HCT116 (cell line): ENCODE measurements at regions not wholly inside any gene's neighbourhood (a gene's known extent, or its start where the extent isn't known, plus 50 kb on each side); places are given as distances from the start of the nearest gene placed in this dataset.

Experiments
- ATAC-seq: fragments of 200-7000 bp; cut with Tn5 transposase; 2 replicates; pipeline ENCODE4 v1.9.1; 2020; ENCODE audit warnings: mild to moderate bottlenecking, moderate library complexity
- BruUV-seq: library from RNA; stranded (reverse); fragments of 400-500 nt; replicated peaks from 2 replicates; lab custom pipeline; 2021; lab: Mats Ljungman, UMichigan
- CTCF ChIA-PET: fragments of 300-600 bp; sonication (Branson Sonifier 250); formaldehyde crosslinking; loops from one replicate; lab custom pipeline; 2021; ENCODE audit warnings: antibody characterized with exemption; lab: Charles Lee
- POLR2A ChIA-PET: fragments of 300-600, 350-600 bp; sonication (Branson Sonifier 250); formaldehyde crosslinking; loops from one replicate; lab custom pipeline; 2021; ENCODE audit warnings: antibody characterized with exemption; lab: Charles Lee
- RAD21 ChIA-PET, 2 experiments: fragments of 300-600 bp; sonication (Branson Sonifier 250); formaldehyde crosslinking; loops; one replicate each; lab custom pipeline; 2023; ENCODE audit warnings: low total read pairs in 2 of 2; ENCODE audit not compliant: uncharacterized antibody in 2 of 2, unreplicated experiment in 2 of 2, low non-redundant PET in 1 of 2; lab: Charles Lee
- DNase-seq: peaks from one replicate; pipeline ENCODE4 v3.0.0-alpha.2; 2010; ENCODE audit warnings: low read depth, low spot score
- H2AFZ ChIP-seq: fragments of 200-600 bp; shearing (Covaris generic), sonication (generic); 2 replicates; pipeline ENCODE4 v1.6.1; 2017; ENCODE audit warnings: low read depth, mixed run types, mixed read lengths, antibody characterized with exemption, low read length; ENCODE audit not compliant: poor library complexity, severe bottlenecking
- H3K27ac ChIP-seq: 2 replicates; pipeline ENCODE4 v1.5.1; 2012; ENCODE audit warnings: low read depth, low read length
- H3K27me3 ChIP-seq: fragments of 200-600 bp; sonication (generic); 2 replicates; pipeline ENCODE4 v1.6.1; 2016; ENCODE audit warnings: mixed run types, low read length, mixed read lengths; ENCODE audit not compliant: insufficient read depth
- H3K36me3 ChIP-seq, 2 experiments: fragments of 200-500 bp in 1 of 2; fragments of 200-600 bp in 1 of 2; sonication (Bioruptor generic) in 1 of 2; sonication (generic) in 1 of 2; 2 replicates each; pipeline versions ENCODE4 v1.5.1 to v1.6.1; 2014 to 2016; ENCODE audit warnings: low read length in 2 of 2, inconsistent platforms in 1 of 2, mixed read lengths in 1 of 2, mixed run types in 1 of 2; ENCODE audit not compliant: insufficient read depth in 2 of 2, control insufficient read depth in 1 of 2
- H3K4me1 ChIP-seq, 2 experiments: fragments of 200-600 bp in 1 of 2; sonication (generic) in 1 of 2; 2 replicates each; pipeline versions ENCODE4 v1.5.1 to v1.6.1; 2012 to 2017; ENCODE audit warnings: low read length in 2 of 2, inconsistent platforms in 1 of 2, mild to moderate bottlenecking in 1 of 2, mixed read lengths in 1 of 2, mixed run types in 1 of 2, moderate library complexity in 1 of 2; ENCODE audit not compliant: insufficient read depth in 2 of 2, control insufficient read depth in 1 of 2
- H3K4me2 ChIP-seq: fragments of 200-600 bp; sonication (generic); 2 replicates; pipeline ENCODE4 v1.6.1; 2017; ENCODE audit warnings: mixed run types, low read length, mixed read lengths
- H3K4me3 ChIP-seq, 2 experiments: fragments of 200-600 bp in 1 of 2; sonication (generic) in 1 of 2; replicated peaks in 1 of 2; 2 replicates each; pipeline ENCODE4 v1.5.1; 2011 to 2016; ENCODE audit warnings: low read length in 2 of 2, control low read depth in 1 of 2, low read depth in 1 of 2, mild to moderate bottlenecking in 1 of 2, mixed read lengths in 1 of 2, mixed run types in 1 of 2
- H3K79me2 ChIP-seq: fragments of 200-600 bp; sonication (generic); 2 replicates; pipeline ENCODE4 v1.6.1; 2017; ENCODE audit warnings: mild to moderate bottlenecking, mixed run types, low read length, moderate library complexity, mixed read lengths; ENCODE audit not compliant: insufficient read depth
- H3K9ac ChIP-seq: fragments of 200-600 bp; sonication (generic); 2 replicates; pipeline ENCODE4 v1.6.1; 2016; ENCODE audit warnings: low read length, mixed read lengths
- H3K9me2 ChIP-seq: fragments of 200-600 bp; sonication (generic), shearing (Covaris generic); 2 replicates; pipeline ENCODE4 v1.6.1; 2017; ENCODE audit warnings: mixed run types, mild to moderate bottlenecking, moderate library complexity; ENCODE audit not compliant: insufficient read depth
- H3K9me3 ChIP-seq, 2 experiments: fragments of 200-500 bp in 1 of 2; fragments of 200-600 bp in 1 of 2; sonication (Bioruptor generic) in 1 of 2; sonication (generic) in 1 of 2; 2 replicates each; pipeline ENCODE4 v1.6.1; 2014 to 2017; ENCODE audit warnings: low read length in 2 of 2, mixed read lengths in 2 of 2, inconsistent platforms in 1 of 2, low read depth in 1 of 2, mild to moderate bottlenecking in 1 of 2, mixed run types in 1 of 2, moderate library complexity in 1 of 2; ENCODE audit not compliant: control insufficient read depth in 1 of 2, insufficient read depth in 1 of 2
- H4K20me1 ChIP-seq: fragments of 200-600 bp; sonication (generic), shearing (Covaris generic); 2 replicates; pipeline ENCODE4 v1.6.1; 2017; ENCODE audit warnings: mixed run types, mild to moderate bottlenecking, moderate library complexity; ENCODE audit not compliant: insufficient read depth
- ELF1 ChIP-seq: IDR thresholded peaks from 2 replicates; pipeline ENCODE4 v1.6.1; 2012; ENCODE audit warnings: low read depth, borderline replicate concordance
- EZH2phosphoT487 ChIP-seq: fragments of 200-600 bp; IDR thresholded peaks from 2 replicates; pipeline ENCODE4 v1.6.1; 2018; ENCODE audit warnings: antibody characterized with exemption, borderline replicate concordance
- RAD21 ChIP-seq: IDR thresholded peaks from 2 replicates; pipeline ENCODE4 v1.6.1; 2012; ENCODE audit warnings: low read depth, mild to moderate bottlenecking
- SP1 ChIP-seq: IDR thresholded peaks from 2 replicates; pipeline ENCODE4 v1.6.1; 2012; ENCODE audit warnings: low read depth
- ZNF274 ChIP-seq: fragments of 200-500 bp; sonication (Bioruptor generic); IDR thresholded peaks from 2 replicates; pipeline ENCODE4 v1.6.1; 2014; ENCODE audit warnings: mild to moderate bottlenecking, low read depth, low read length, inconsistent platforms
- intact Hi-C: fragments of 100-400 bp; cut with micrococcal nuclease; formaldehyde crosslinking; loops from 2 replicates; pipeline ENCODE4 v1.10.0; 2022
- TF ChIP-seq, protein P1 (sequence below), 3 experiments: fragments of 200-600 bp in 1 of 3; sonication (generic) in 1 of 3; IDR thresholded peaks in 2 of 3; conservative IDR thresholded peaks in 1 of 3; 2 replicates each; pipeline ENCODE4 v1.5.1; 2012 to 2017; ENCODE audit warnings: low read depth in 2 of 3, low read length in 2 of 3, antibody characterized with exemption in 1 of 3, borderline replicate concordance in 1 of 3, control low read depth in 1 of 3, mild to moderate bottlenecking in 1 of 3, mixed read lengths in 1 of 3, mixed run types in 1 of 3, moderate library complexity in 1 of 3; ENCODE audit not compliant: insufficient read depth in 1 of 3
- TF ChIP-seq, protein P2 (sequence below): IDR thresholded peaks from 2 replicates; pipeline ENCODE4 v1.6.1; 2012; ENCODE audit warnings: low read depth

- TF ChIP-seq, protein P1, sequence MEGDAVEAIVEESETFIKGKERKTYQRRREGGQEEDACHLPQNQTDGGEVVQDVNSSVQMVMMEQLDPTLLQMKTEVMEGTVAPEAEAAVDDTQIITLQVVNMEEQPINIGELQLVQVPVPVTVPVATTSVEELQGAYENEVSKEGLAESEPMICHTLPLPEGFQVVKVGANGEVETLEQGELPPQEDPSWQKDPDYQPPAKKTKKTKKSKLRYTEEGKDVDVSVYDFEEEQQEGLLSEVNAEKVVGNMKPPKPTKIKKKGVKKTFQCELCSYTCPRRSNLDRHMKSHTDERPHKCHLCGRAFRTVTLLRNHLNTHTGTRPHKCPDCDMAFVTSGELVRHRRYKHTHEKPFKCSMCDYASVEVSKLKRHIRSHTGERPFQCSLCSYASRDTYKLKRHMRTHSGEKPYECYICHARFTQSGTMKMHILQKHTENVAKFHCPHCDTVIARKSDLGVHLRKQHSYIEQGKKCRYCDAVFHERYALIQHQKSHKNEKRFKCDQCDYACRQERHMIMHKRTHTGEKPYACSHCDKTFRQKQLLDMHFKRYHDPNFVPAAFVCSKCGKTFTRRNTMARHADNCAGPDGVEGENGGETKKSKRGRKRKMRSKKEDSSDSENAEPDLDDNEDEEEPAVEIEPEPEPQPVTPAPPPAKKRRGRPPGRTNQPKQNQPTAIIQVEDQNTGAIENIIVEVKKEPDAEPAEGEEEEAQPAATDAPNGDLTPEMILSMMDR (IDR thresholded peaks at IDR 0.05 in 2 of 3, conservative IDR thresholded peaks at IDR 0.05 in 1 of 3; ENCODE audit: borderline replicate concordance in 1 of 3, insufficient read depth in 1 of 3, low read depth in 2 of 3, low read length in 2 of 3), result no peak
- TF ChIP-seq, all 23 proteins: peak for 0
Observed at GRCh38 chr16:17988839-17989238, 347.7 kb downstream of the NPIPA8 start (continued).

- TF ChIP-seq EZH2phosphoT487 (no peak), ZNF274 (no peak), ELF1 (no peak), RAD21 (no peak), SP1 (no peak)
- TF ChIP-seq, protein P2, sequence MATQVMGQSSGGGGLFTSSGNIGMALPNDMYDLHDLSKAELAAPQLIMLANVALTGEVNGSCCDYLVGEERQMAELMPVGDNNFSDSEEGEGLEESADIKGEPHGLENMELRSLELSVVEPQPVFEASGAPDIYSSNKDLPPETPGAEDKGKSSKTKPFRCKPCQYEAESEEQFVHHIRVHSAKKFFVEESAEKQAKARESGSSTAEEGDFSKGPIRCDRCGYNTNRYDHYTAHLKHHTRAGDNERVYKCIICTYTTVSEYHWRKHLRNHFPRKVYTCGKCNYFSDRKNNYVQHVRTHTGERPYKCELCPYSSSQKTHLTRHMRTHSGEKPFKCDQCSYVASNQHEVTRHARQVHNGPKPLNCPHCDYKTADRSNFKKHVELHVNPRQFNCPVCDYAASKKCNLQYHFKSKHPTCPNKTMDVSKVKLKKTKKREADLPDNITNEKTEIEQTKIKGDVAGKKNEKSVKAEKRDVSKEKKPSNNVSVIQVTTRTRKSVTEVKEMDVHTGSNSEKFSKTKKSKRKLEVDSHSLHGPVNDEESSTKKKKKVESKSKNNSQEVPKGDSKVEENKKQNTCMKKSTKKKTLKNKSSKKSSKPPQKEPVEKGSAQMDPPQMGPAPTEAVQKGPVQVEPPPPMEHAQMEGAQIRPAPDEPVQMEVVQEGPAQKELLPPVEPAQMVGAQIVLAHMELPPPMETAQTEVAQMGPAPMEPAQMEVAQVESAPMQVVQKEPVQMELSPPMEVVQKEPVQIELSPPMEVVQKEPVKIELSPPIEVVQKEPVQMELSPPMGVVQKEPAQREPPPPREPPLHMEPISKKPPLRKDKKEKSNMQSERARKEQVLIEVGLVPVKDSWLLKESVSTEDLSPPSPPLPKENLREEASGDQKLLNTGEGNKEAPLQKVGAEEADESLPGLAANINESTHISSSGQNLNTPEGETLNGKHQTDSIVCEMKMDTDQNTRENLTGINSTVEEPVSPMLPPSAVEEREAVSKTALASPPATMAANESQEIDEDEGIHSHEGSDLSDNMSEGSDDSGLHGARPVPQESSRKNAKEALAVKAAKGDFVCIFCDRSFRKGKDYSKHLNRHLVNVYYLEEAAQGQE, result no peak
- Histone ChIP-seq H4K20me1 (no peaks in the 10 kb centered on the region), H3K9me3 (no peaks in the 10 kb centered on the region), H3K4me2 (no peak overlapping the region), H3K27ac (no peak overlapping the region), H3K4me3 (no peak overlapping the region), H3K9me2 (no peaks in the 10 kb centered on the region), H2AFZ (no peak overlapping the region), H3K27me3 (peaks cover 33% of the 10 kb centered on the region), H3K9ac (no peak overlapping the region), H3K36me3 (no peaks in the 10 kb centered on the region), H3K79me2 (no peaks in the 10 kb centered on the region), H3K4me1 (no peaks in the 10 kb centered on the region)
- RAD21 ChIA-PET, result no interaction called here
- CTCF ChIA-PET, result no interaction called here
- no TSS peak for BruUV-seq
- DNase-seq (no peak), ATAC-seq (no peak)
- intact Hi-C loops, result no loop called here
- POLR2A ChIA-PET, result no interaction called here
Observed at GRCh38 chr16:17986991-17987390, 349.5 kb downstream of the NPIPA8 start.
